SH-SY5Y (cell line): ENCODE measurements at regions not wholly inside any gene's neighbourhood (a gene's known extent, or its start where the extent isn't known, plus 50 kb on each side); places are given as distances from the start of the nearest gene placed in this dataset.

Experiments used
- GATA2 ChIP-seq: IDR thresholded peaks from 2 replicates; pipeline ENCODE4 v1.6.1; 2011; ENCODE audit warnings: mild to moderate bottlenecking, low read depth, low read length
- GATA3 ChIP-seq: IDR thresholded peaks from 2 replicates; pipeline ENCODE4 v1.6.1; 2011; ENCODE audit warnings: low read depth, mild to moderate bottlenecking, low read length, moderate library complexity

- TF ChIP-seq GATA2 (no peak), GATA3 (no peak)
These were observed 304.3 kb upstream of the PRICKLE1 start for GRCh38 chr12:42893803-42894202.
